ENCODE measurements at regions not wholly inside any gene's neighbourhood (a gene's known extent, or its start where the extent isn't known, plus 50 kb on each side); places are given as distances from the start of the nearest gene placed in this dataset.

DNA sequence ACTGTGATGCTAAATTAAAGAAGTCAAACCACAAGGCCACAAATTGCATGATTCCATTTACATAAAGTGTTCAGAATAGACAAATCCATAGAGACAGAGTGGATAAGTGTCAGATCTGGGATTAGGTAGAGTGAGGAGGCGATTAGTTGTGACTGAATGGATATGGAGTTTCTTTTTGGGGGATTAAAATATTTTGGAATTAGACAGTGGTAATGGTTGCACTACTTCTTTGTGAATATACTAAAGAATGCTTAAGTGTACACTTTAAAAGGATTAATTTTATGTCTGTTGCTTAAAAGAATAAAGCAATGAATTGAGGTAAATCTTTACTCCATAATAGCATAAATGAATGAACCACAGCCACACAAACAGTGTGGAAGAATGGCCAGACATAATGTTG lies 175.5 kb upstream of the CADM2 start:
- TF ChIP-seq, protein P1, sequence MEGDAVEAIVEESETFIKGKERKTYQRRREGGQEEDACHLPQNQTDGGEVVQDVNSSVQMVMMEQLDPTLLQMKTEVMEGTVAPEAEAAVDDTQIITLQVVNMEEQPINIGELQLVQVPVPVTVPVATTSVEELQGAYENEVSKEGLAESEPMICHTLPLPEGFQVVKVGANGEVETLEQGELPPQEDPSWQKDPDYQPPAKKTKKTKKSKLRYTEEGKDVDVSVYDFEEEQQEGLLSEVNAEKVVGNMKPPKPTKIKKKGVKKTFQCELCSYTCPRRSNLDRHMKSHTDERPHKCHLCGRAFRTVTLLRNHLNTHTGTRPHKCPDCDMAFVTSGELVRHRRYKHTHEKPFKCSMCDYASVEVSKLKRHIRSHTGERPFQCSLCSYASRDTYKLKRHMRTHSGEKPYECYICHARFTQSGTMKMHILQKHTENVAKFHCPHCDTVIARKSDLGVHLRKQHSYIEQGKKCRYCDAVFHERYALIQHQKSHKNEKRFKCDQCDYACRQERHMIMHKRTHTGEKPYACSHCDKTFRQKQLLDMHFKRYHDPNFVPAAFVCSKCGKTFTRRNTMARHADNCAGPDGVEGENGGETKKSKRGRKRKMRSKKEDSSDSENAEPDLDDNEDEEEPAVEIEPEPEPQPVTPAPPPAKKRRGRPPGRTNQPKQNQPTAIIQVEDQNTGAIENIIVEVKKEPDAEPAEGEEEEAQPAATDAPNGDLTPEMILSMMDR (conservative IDR thresholded peaks at IDR 0.05; ENCODE audit: low read depth, low read length), result no peak
- no peak for TF ChIP-seq EZH2 (IDR thresholded peaks at IDR 0.05; ENCODE audit: low read length, unreplicated experiment)

All from PC-3 (cell line).